GM18909 (cell line): ENCODE measurements at regions not wholly inside any gene's neighbourhood (a gene's known extent, or its start where the extent isn't known, plus 50 kb on each side); places are given as distances from the start of the nearest gene placed in this dataset.

Experiments used
- ATAC-seq: cut with Tn5 transposase; IDR thresholded peaks from one replicate; pipeline ENCODE4 v1.9.1; 2021; ENCODE audit warnings: mild to moderate bottlenecking; ENCODE audit not compliant: unreplicated experiment, poor library complexity

DNA sequence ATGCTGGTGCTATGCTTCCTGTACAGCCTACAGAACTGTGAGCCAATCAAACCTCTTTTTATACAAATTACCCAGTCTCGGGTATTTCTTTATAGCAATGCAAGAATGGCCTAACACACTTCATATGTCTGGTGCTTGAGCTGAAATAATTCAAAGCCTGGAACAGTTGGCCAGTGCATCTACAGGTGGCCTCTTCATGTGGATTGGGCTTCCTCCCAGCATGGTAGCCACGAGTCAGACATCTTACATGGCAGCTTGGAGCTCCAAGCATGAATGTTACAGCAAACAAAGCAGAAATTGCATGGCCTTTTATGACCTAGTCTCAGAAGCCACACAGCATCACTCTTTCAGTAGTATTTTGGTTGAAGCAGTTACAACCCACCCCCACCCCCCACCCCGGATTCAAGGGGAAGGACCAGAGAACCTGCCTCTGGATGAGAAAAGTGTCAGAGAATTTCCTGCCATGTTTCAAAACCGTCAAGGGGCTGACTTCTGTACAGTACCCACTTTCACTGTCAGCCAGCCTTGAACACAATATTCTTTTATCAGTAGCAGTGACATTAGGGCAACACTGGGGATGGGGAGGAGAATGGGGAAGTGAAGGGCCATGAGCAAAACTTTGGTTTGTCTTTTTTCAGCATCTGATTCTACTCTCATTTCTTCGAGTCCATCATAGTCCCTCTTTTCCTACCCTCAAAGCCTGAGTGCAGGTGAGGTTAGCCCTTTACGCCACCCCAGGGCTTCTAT lies 368.7 kb downstream of the BCOR start:
- ATAC-seq: no peak

DNA sequence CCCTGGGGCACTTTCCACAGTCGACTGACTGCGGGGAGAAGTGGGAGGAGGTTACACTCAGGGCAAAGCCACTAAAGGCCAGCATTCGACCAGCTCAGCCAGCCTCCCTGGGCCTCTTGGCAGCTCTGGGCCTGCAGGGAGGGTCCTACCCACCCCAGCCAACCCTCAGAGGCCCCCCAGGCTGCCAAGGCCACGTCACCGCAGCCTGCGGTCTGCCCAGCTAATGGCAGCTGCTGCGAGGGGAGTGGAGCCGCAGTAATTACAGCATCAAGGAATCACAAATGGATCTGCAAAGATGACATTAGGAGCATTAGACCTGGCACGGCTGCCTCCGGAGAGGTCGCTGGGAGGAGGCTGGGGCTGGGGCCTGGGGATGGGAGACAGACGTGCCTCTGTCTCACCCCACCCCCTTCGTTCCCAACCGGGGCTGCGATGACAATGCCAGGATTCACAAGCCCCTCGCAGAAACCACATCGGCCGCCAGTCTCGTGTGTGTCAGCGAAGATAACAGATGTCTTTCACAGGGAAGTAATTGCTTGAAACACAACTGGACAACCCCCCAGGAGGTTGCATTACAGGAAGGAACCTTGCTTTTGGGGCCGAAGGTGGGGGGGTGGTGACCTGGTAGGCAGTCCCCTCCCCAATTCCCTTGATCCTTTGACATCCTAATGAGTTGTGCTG lies 367.6 kb downstream of the BCOR start:
- ATAC-seq: no peak

DNA sequence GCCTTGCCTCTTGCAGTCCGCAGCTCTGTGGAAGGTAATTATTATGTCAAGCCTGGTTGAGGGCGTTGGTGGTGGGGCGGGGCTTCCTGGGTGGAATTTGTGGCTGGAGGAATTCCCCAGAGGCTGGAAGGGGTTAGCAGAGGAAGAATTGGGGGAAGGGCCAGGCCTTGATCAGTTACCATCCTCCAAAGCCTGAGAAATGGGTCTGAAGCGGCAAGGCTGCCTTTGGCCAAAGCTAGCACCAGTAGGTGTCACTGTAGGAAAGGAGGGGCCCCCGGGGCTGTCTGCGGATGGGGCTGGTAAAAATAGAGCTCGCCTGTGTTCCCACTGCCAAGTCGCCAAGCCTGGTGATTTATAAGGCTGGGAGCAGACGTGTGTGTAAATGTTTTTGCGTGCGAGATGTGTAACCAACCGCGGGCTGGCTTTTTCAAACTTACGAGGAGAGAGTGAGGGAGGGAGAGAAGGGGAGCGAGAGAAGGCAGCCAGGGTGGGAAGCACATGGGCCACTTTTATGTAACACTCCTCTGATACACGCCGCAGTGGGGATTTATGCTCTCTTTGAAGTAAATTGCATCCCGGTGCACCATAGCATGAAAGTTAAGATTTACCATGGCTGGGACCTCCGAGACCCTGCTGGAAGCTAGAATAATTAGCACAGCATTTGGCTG lies 367.0 kb downstream of the BCOR start:
- ATAC-seq: no peak

DNA sequence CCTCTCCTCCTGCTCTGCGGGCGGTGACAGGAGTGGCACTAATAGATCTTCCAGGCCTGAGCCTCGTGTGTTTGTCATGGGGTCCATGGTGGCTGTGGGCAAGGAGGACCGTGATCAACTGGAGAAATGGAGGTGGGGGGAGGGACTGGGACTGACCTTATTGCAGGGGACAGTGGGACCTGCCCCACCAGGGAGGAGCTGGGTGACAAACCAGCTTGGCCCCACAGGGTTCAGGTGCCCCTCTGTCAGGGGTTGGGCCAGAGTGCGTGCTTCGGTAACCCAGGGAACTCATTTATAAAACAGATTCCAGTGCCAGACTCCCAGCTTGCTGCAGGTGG lies 366.5 kb downstream of the BCOR start:
- no peak for ATAC-seq

DNA sequence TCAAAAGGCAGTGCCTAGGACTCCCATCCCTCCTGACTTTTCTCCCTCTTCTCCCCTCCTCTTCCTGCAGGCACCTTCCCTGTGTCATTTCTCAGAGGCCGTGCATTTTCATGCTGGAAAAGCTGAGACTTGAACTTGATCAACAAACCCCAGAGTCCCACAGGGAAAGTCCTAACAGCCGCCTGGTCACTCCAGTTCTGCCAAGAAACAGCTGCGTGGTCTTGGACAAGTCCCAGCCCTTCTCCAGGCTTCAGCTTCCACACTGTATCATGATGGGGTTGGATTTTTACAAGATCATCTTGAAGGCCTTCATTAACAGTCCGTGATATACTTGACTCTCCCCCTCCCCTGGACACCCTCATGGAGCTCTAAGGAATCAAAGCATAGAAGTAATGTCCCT lies 366.0 kb downstream of the BCOR start:
- ATAC-seq: no peak

DNA sequence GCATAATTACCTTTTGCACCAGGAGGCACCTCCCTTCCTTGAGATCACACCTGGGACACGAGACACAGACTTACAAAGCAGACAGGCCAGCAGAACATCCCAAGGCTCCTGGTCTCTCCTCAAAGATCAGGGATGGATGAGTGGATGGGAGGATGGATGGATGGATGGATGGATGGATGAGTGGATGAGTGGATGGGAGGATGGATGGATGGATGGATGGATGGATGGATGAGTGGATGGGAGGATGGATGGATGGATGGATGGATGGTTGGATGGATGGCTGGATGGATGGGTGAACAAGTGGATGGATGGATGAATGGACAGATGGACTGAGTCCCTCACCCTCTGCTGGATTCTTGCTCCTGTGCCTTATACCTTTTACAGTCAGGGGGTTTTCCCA lies 364.0 kb downstream of the BCOR start:
- no peak for ATAC-seq

DNA sequence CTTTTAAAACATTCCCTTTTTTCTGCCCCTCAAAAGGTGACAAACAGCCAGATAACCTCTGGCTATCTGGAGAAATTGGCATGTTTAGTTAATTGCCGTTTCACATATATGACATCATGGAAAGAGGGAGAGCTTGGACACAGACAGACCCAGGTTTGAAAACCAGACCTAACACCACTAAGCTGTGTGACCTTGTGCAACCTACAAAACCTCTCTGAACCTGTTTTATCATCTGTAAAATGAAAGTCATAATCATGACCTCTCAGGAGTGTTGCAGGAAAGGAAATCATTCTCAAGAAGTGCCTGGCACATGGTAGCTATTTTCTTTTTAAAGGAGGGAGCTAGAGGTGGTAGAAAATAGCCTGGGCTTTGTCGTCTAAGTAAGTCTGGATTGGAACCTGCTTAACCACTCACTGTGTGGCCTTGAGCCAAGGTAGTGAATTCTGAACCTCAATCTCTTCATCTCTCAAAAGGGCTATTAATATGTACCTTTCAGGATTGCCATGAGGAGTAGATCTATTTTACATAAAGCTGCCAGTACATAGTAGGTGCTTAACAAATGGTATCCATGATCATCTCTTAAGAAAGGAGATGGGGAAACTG lies 363.5 kb downstream of the BCOR start:
- ATAC-seq: no peak

DNA sequence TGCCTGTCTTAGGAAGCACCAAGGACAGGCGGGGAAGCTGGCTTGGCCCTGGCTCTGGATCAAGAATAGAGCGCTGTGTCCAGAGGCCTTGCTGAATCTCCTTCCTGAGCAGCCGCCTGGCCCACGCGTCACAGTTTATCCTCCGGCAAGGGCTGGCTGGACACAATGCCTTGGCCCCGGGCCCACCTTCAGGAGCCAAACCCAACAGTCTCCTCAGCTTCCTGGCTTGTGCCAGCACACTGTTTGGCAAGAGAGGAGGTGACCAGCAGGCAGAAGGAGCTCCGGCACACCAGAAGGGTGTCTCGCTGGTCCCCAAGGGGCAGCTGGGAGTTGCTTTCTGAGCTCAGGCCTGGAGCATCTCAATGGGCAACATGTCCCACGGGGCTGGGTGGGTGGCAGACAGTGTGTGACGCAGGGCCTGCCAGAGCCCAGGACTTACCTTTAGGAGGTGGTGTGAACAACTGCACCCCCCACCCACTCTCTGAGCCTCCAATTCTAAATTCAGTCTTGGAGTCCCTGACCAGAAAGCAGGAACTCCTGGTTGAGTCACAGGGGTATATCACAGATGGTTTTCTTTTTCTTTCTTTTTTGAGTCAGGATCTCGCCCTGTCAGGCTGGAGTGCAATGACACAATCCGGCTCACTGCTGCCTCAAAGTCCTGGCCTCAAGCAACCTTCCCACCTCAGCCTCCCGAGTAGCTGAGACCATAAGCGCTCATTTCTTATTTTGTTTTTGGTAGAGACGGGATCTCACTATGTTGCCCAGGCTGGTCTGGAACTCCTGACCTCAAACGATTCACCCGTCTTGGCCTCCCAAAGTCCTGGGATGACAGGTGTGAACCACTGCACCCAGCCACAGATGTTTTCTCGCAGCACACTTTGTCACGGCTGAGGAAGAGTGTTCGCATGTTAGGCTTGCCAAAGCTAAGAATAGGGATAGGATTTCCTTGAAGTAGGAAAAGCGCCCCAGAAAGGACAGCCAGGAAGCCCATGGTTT lies 361.2 kb downstream of the BCOR start:
- no peak for ATAC-seq

DNA sequence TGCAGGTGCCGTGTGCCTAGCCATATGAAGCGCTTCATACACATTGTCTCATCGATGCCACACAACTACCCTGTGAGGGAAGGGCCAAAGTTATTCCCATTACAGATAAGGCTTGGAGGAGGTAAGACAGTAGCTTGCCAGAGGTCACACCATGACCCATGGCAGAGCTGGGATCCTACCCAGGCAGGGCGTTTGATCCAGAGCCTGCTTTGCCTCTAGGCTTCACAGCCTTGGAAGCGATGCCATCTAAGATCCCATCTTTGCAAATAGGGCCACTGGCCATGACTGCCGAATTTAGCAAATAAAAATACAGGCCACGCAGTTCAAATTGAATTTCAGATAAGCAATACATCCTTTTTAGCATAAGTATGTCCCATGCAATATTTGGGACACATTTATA lies 358.2 kb downstream of the BCOR start:
- ATAC-seq: no peak

DNA sequence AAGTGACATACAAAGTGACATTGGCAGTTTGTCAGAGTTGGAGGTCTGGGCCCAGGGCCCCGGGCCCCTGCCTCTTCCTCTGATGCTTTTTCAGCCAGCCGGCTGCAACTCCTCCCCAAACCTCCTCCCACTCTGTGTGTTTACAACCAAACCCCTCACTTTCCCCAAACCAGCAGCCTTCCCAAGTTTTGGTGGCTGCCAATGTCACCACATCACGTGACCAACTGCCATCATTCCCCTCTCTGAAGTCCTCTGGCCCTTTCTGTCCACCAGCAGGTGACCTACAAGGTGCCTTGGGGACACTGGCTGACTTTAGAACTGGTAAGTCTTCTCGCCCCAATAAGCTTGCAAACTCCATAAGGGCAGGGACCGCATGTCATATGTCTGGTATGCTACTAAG lies 357.7 kb downstream of the BCOR start:
- no peak for ATAC-seq

DNA sequence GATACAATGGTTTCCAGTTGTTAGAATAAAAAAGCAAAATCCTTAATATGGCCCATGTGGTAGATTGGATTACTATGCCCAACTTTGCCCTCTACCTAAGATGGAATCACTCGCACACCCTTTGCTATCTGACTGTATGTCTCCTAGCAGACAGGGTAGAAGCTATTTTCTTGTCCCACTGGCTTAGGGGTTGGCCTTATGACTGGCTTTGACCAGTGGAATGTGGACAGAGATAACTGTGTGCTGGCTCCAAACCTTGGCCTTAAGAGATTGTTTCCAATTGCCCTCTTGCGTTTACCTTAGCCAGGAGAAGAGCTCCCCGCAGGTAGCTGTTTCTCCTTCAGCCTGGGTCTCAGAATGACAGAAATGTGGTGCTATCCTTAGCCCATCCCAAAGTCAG lies 355.9 kb downstream of the BCOR start:
- no peak for ATAC-seq

DNA sequence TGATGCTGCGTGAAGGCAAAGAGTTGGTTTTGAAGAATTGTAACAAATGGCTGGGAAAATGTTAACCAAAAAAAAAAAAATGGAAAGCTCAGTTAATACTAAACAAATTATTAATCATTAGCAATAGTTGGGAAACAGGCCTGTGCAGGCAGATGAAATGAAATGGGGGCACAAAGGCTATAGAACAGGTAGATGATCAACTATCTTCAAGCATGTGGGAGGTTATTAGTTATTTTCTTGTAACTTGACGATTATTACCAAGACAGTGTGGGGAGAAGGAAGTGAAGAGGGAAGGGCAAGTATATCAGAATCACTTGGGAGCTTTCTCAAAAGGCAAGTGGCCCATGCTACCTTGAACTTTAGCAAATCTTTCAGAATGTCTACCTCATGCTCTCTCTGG lies 351.9 kb downstream of the BCOR start:
- ATAC-seq: no peak

DNA sequence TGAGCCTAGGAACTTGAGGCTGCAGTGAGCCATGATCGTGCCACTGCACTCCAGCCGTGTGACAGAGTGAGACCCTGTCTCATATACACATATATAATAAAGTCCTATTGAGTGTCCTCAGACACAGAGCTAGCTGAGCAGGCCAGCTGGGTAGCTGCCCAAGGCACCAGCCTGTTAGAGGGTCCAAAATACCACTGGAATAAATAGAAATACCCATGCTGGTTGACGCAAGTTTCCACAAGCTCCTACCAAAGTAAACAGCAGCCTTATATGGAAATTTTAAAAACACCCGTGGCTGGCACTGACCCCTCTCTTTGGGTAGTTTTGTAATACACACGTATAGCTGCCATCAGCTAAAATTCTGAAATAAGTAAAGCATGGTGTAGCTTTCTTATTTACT lies 348.6 kb downstream of the BCOR start:
- no peak for ATAC-seq

DNA sequence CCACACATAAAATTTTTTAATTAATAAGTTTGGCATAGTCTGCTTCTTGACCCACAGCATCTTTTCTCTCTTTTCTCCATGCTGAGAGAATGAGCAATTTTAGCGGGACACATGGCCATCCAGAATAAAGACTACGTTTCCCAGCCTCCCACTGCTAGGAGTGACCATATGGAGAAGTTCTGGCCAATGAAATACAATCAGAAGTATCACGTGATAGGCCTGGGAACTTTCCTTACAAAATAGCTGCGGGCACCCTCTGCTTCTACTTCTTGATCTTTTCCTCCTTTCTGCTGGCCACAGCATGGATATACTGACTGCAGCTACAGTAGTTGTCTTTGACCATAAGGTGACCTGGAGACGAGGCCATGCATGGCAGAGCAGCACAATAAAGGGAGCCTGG lies 348.0 kb downstream of the BCOR start:
- no peak for ATAC-seq

DNA sequence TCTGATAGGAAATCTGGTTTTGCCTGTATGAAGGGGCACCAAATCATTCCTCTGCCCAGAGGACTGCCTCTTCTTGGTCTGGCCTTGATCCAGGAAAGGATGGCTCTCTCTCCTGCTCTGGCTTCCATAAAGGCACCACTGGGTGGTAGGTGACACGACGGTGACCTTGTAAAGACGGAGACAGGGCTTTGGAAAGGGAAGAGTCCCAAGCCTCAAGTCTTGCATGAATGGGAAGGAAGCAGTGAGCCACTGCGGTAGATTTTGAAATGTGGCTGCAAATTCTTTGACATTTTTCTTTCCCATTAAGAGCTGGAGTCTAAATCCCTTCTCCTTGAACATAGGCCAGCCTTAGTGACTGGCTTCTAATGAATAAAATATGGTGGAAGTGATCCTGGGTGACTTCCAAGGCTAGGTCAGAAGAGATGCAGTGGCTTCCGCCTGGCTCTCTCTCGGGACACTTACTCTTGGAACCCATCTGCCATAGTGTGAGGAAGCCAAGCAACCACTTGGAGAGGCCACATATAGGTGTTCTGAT lies 347.4 kb downstream of the BCOR start:
- ATAC-seq: no peak

DNA sequence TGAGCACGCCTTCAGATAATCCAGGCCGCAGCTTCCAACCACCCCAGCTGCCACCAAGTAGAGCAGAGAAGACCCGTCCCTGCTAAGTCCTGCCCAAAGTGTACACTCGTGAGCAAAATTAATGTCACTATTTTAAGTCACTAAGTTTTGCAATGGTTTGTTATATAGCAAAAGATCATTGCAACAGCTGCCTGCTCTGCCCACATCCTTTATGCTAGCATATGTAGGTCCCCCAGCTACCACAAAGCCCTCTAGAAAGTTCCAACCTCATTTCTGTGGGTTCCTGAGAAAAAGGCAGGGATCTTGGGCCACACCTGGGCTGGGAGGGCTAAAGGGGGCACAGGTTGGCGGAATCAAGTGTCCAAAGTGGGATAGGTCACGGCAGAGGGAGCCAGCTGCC lies 346.9 kb downstream of the BCOR start:
- ATAC-seq: no peak

DNA sequence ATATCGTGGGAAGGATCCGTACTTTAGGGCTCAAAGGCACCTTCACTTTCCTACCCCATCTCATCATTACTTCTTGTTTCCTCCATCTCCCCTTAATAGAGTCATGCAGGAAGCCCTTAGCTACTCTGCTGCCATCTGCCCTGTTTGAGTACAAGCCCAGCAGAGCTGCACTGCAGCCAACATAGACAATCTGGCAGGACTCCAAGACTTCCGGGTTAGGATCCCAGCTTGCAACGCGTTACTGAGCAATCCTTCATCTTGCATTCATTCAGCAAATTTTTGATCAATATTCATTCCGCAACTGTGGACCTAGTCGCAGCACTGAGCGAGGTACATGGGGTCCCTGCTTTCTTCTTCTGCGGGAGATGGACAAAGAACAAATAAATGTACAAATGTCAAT lies 344.9 kb downstream of the BCOR start:
- no peak for ATAC-seq

DNA sequence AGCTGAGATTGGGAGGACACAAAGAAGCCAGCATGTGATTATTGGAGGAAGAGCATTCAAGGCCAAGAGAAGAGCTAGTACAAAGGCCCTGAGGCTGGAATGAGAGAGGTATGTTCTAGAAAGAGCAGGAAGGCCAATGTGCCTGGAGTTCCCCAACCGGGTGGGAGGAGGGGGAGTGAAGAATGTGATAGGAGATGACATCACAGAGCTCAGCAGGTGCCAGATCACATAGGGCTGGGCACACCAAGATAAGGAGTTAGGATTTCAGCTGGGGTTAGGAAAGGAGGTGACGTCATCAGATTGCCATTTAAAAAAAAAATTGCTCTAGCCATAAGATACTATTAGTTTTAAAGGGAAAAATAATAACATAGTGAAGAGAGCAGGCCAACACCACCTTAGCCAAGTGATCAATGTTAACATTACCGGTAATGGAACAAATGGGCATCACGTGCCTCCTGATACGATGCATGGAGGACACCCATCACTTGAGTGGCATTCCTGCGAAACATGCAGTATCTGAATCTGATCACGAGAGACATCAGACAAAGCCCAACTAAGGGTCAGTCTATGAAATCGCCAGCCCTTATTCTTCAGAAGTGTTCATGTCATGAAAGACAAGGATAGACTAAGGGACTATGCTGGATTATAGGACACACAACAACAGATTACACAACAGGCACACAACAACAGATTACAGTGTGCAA lies 344.3 kb downstream of the BCOR start:
- no peak for ATAC-seq
